A549 (cell line): ENCODE measurements at regions not wholly inside any gene's neighbourhood (a gene's known extent, or its start where the extent isn't known, plus 50 kb on each side); places are given as distances from the start of the nearest gene placed in this dataset.
A peak's percentile ranks its signal among the peaks of the same experiment; 100 is the strongest.

ENCODE experiments used
- ATAC-seq, 2 experiments: fragments of 200-7000 bp in 1 of 2; fragments of >200 bp in 1 of 2; cut with Nextera tagmentation in 1 of 2; cut with Tn5 transposase in 1 of 2; 3 replicates each; pipeline versions ENCODE4 v1.8.0 to v1.9.1; 2018 to 2020; ENCODE audit warnings: mild to moderate bottlenecking in 1 of 2, moderate library complexity in 1 of 2
- CTCF ChIA-PET: fragments of 300-600 bp; sonication (Branson Sonifier 250); formaldehyde crosslinking; extraction: SDS; loops from one replicate; lab custom pipeline; 2021; ENCODE audit warnings: antibody characterized with exemption, inconsistent platforms; lab: Yijun Ruan, JAX
- POLR2A ChIA-PET: fragments of 350-600 bp; formaldehyde crosslinking; extraction: SDS; loops from one replicate; lab custom pipeline; 2021; ENCODE audit warnings: antibody characterized with exemption, inconsistent platforms; lab: Yijun Ruan, JAX
- DNase-seq, 2 experiments: peaks; one replicate each; pipeline versions ENCODE4 v3.0.0 to v3.0.0-alpha.2; 2011 to 2016; ENCODE audit warnings: low read depth in 1 of 2, low spot score in 1 of 2
- FAIRE-seq: peaks from 2 replicates; lab custom pipeline; 2011; peaks lifted over from hg19 to GRCh38; lab: Jason Lieb, UNC
- H3K27ac ChIP-seq, 2 experiments: fragments of >200 bp; sonication (Bioruptor Twin); formaldehyde crosslinking; 3 replicates each; pipeline ENCODE4 v1.5.1; 2016 to 2017
- H3K4me1 ChIP-seq: fragments of >200 bp; sonication (Bioruptor Twin); formaldehyde crosslinking; 3 replicates; pipeline ENCODE4 v1.6.1; 2016
- H3K4me2 ChIP-seq: fragments of >200 bp; sonication (Bioruptor Twin); formaldehyde crosslinking; 3 replicates; pipeline ENCODE4 v1.6.1; 2016
- H3K4me3 ChIP-seq: fragments of >200 bp; sonication (Bioruptor Twin); formaldehyde crosslinking; 3 replicates; pipeline ENCODE4 v1.5.1; 2016
- H3K9me3 ChIP-seq: fragments of >200 bp; sonication (Bioruptor Twin); formaldehyde crosslinking; 3 replicates; pipeline ENCODE4 v1.6.1; 2016
- CBX2 ChIP-seq: fragments of 200-600 bp; sonication (generic); IDR thresholded peaks from 2 replicates; pipeline ENCODE4 v1.6.1; 2016; ENCODE audit warnings: low read depth, mild to moderate bottlenecking, borderline replicate concordance
- CBX8 ChIP-seq: fragments of 200-600 bp; sonication (generic); IDR thresholded peaks from 2 replicates; pipeline ENCODE4 v1.6.1; 2016
- ELK1 ChIP-seq: fragments of 150-350 bp; IDR thresholded peaks from 2 replicates; pipeline ENCODE4 v1.6.1; 2014; ENCODE audit warnings: low read depth, mild to moderate bottlenecking, low read length
- EP300 ChIP-seq, 2 experiments: fragments of >200 bp; sonication (Bioruptor Twin); formaldehyde crosslinking; IDR thresholded peaks; 2 replicates in 1 of 2; 3 replicates in 1 of 2; pipeline ENCODE4 v1.6.1; 2016 to 2017
- HDAC2 ChIP-seq: fragments of 200-600 bp; sonication (generic); IDR thresholded peaks from 2 replicates; pipeline ENCODE4 v1.6.1; 2016
- HEYL ChIP-seq: fragments of 250-450 bp; sonication (Bioruptor Pico); IDR thresholded peaks from 2 replicates; pipeline ENCODE4 v1.8.0; 2021; ENCODE audit warnings: mild to moderate bottlenecking, moderate library complexity
- HOXB13 ChIP-seq: fragments of 250-450 bp; sonication (Bioruptor Pico); IDR thresholded peaks from 2 replicates; pipeline ENCODE4 v1.5.0; 2020; ENCODE audit warnings: low read depth, mild to moderate bottlenecking, moderate library complexity
- MYC ChIP-seq: IDR thresholded peaks from 2 replicates; pipeline ENCODE4 v1.6.1; 2012; ENCODE audit warnings: mild to moderate bottlenecking, inconsistent platforms, low read length, improper control_type of control experiment, borderline replicate concordance
- NPAS2 ChIP-seq: fragments of 250-450 bp; sonication (Bioruptor Pico); IDR thresholded peaks from 2 replicates; pipeline ENCODE4 v1.8.0; 2022; ENCODE audit warnings: mild to moderate bottlenecking, moderate library complexity, borderline replicate concordance
- PBX3 ChIP-seq: IDR thresholded peaks from 2 replicates; pipeline ENCODE4 v1.6.1; 2012
- RCOR1 ChIP-seq: fragments of 150-350 bp; IDR thresholded peaks from 2 replicates; pipeline ENCODE4 v1.6.1; 2014; ENCODE audit warnings: antibody characterized with exemption, low read length, low read depth
- REST ChIP-seq: fragments of 200-600 bp; sonication (generic); IDR thresholded peaks from 2 replicates; pipeline ENCODE4 v1.6.1; 2016; ENCODE audit warnings: antibody characterized with exemption, mild to moderate bottlenecking, moderate library complexity
- RNF2 ChIP-seq: fragments of 200-600 bp; sonication (generic); IDR thresholded peaks from 2 replicates; pipeline ENCODE4 v1.6.1; 2016; ENCODE audit warnings: low read depth, mild to moderate bottlenecking, antibody characterized with exemption, moderate library complexity, borderline replicate concordance
- TFCP2L1 ChIP-seq: fragments of 250-450 bp; sonication (Bioruptor Pico); IDR thresholded peaks from 2 replicates; pipeline ENCODE4 v1.5.0; 2021; ENCODE audit warnings: mild to moderate bottlenecking
- USF2 ChIP-seq: fragments of 450-650 bp; IDR thresholded peaks from 2 replicates; pipeline ENCODE4 v1.6.1; 2014; ENCODE audit warnings: antibody characterized with exemption
- ZFP36 ChIP-seq: fragments of 450-650 bp; IDR thresholded peaks from 2 replicates; pipeline ENCODE4 v1.6.1; 2014; ENCODE audit warnings: borderline replicate concordance; ENCODE audit not compliant: partially characterized antibody
- ZSCAN20 ChIP-seq: fragments of 250-450 bp; sonication (Bioruptor Pico); IDR thresholded peaks from 2 replicates; pipeline ENCODE4 v1.8.0; 2022; ENCODE audit warnings: mild to moderate bottlenecking, moderate library complexity
- WGBS: methylation state at CpG from one replicate; pipeline ENCODE4 v1.1.6; 2017; ENCODE audit errors: missing lambda C conversion rate; 5-methylcytosine and 5-hydroxymethylcytosine counted together

- FAIRE-seq = no peak
- no peak for DNase-seq
- Histone ChIP-seq H3K4me2 (no peak overlapping the region), H3K4me3 (no peak overlapping the region), H3K9me3 (no peaks in the 10 kb centered on the region), H3K4me1 (no peaks in the 10 kb centered on the region), H3K27ac (no peak overlapping the region)
- ChIA-PET POLR2A (no interaction called here), CTCF (no interaction called here)
- WGBS = 56% methylated on average over 4 of the region's 4 CpGs
- peak in 1 of 2 experiments; percentile 19; a peak in 1 of 6 replicates for ATAC-seq
- no peak for TF ChIP-seq NPAS2 (CRISPR knock-in tag)
- TF ChIP-seq MYC = no peak
- TF ChIP-seq REST = no peak
- no peak for TF ChIP-seq CBX8
- TF ChIP-seq ZFP36 = no peak
- TF ChIP-seq PBX3 = no peak
- no peak for TF ChIP-seq HEYL (CRISPR knock-in tag)
- no peak for TF ChIP-seq HDAC2
- no peak for TF ChIP-seq RCOR1
- no peak for TF ChIP-seq RNF2
- TF ChIP-seq USF2 = no peak
These were observed 59.2 kb upstream of the PELI2 start for GRCh38 chr14:56059054-56059453.

- WGBS = 25% methylated on average over 4 of the region's 4 CpGs
- FAIRE-seq (no peak), ATAC-seq (no peak), DNase-seq (no peak)
- POLR2A ChIA-PET = no interaction called here
- no peak overlapping the region for H3K4me2 ChIP-seq
- no peaks in the 10 kb centered on the region for H3K4me1 ChIP-seq
- H3K9me3 ChIP-seq = no peaks in the 10 kb centered on the region
- H3K4me3 ChIP-seq = no peak overlapping the region
- no peak overlapping the region for H3K27ac ChIP-seq
- CTCF ChIA-PET = no interaction called here
- TF ChIP-seq EP300 (IDR thresholded peaks at IDR 0.05) (no peak), ZSCAN20 (CRISPR knock-in tag) (no peak), HOXB13 (CRISPR knock-in tag) (no peak), ELK1 (no peak)
- TF ChIP-seq, all 56 proteins: peak for 0
These were observed 57.2 kb upstream of the PELI2 start for GRCh38 chr14:56061051-56061450.

- FAIRE-seq = no peak
- 76% methylated on average over 4 of the region's 4 CpGs for WGBS
- Histone ChIP-seq H3K27ac (no peak overlapping the region), H3K4me2 (no peak overlapping the region), H3K4me1 (no peaks in the 10 kb centered on the region), H3K4me3 (no peak overlapping the region), H3K9me3 (no peaks in the 10 kb centered on the region)
- DNase-seq = no peak
- POLR2A ChIA-PET = no interaction called here
- CTCF ChIA-PET = no interaction called here
- TF ChIP-seq TFCP2L1 (CRISPR knock-in tag) (no peak), HDAC2 (no peak), CBX2 (no peak)
- ATAC-seq = no peak
These were observed 55.1 kb upstream of the PELI2 start for GRCh38 chr14:56063131-56063530.
